ENCODE measurements at regions not wholly inside any gene's neighbourhood (a gene's known extent, or its start where the extent isn't known, plus 50 kb on each side); places are given as distances from the start of the nearest gene placed in this dataset.

GRCh38 chr21:35792569-35793305 is 267.6 kb downstream of the SETD4 start:
- no peak for DNase-seq

- DNase-seq = no peak
These were observed 268.6 kb downstream of the SETD4 start for GRCh38 chr21:35791541-35792325.

GRCh38 chr21:35783721-35784120 is 276.6 kb downstream of the SETD4 start:
- DNase-seq = no peak

DNA sequence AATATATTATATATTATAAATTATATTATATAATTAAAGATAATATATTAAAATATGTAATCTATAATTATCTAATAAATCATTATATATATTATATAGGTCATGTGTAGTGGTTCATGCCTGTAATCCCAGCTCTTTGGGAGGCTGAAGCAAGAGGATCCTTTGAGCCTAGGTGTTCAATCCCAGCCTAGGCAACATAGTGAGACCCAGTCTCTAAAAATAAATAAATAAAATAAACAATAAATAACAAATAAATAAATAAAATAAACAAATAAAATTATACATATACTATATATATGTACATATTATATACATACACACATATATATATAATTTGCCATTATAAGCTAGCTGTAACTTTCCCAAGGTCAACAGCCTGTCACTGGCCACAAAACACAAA is 277.7 kb downstream of the SETD4 start:
- DNase-seq = no peak

DNA sequence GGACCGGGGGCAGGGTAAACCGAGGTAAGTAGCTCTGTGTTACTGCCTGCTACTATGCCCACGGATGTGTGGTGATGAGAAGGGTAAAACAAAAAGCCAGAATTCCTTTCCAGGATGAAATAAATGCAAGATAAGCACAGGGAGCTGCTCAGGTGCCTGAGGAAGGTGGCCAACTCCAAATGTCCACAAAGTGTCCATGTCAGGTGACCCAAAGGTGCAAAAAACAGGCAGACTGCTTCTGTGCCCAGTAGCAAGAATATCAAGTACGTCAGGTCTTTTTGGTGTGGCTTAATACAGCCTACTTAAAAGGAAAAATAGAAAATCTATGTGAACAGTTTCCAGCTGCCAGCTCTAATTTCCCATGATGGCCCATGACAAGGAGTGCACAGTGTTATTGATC is 279.3 kb downstream of the SETD4 start:
- DNase-seq = no peak

- no peak for DNase-seq
These were observed 280.4 kb downstream of the SETD4 start for GRCh38 chr21:35779690-35780570.

DNA sequence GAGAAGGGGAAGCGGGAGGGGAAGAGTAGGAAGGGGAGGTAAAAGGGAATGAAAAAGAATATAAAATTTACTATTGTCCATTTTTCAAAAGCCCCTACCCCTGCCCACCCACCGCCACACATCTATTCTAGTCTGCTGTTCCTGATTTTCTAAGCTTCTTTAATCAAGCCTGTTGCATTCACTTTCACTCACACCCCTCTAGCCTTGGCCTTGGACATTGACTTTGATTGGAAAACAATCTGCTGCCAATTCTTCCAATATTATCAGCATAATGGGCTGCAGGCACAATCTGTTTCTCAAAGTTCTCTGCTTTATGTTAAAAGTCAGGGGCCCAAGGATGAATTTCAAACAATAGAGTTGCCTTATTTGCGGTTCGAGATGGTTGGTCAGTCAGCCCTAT is 281.2 kb downstream of the SETD4 start:
- no peak for DNase-seq

GRCh38 chr21:35777081-35777480 is 283.2 kb downstream of the SETD4 start:
- no peak for DNase-seq

GRCh38 chr21:35775778-35776544 is 284.4 kb downstream of the SETD4 start:
- no peak for DNase-seq

GRCh38 chr21:35770101-35770945 is 290.0 kb downstream of the SETD4 start:
- DNase-seq = no peak

GRCh38 chr21:35768187-35768586 is 292.1 kb downstream of the SETD4 start:
- DNase-seq = no peak

DNA sequence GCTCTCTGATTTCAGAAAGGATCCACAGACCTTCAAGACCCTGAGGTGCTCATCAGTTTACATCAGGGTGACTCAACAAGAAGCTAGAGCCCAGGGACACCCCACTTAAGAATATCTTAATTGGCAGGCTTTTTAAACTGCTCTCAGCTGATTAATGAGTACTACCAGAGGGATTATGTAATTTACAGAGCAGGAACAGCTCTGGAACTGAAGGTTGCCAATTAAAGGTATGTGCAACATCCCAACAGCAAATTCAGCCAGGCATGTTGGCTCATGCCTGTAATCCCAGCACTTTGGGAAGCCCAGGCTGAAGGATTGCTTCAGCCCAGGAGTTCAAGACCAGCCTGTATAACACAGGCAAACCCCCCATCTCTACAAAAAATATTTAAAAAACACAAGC is 295.7 kb downstream of the SETD4 start:
- DNase-seq = no peak

DNA sequence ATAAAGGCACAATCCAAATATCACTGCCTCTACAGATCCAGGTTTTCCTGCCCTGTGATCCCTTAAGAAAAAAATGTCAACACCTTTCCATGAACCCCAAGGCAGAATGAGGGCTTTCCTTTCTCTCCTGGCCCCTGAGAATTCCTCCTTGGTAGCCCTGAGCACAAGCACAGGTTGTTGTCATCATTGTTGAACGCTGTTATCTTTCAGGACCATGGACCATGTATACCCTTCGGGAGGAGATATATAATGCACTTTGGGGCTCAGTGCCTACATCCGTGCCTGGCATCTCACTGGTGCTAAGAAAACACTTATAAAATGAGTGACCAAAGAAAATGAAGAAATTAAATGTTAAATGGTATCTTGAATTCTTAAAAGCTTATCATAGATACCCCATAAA is 296.2 kb downstream of the SETD4 start:
- DNase-seq = no peak

DNA sequence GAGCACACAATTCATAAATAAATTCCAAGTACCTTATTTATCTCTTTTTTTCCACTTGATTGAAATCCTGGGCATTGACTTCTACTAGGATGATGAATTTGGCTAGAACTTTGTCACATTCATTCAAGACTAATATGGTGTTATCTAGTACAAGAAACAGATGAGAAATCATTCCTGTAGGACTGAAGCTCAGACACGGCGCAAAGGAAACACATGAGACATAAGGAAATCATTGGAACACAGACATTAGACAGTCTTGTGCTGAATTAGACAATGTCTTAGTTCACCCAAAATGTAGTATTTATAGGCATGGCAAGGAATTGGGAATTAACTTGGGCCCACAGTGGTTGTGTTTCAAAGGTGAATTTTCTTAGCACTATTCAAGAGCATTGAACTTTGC is 305.7 kb downstream of the SETD4 start:
- DNase-seq = no peak

DNA sequence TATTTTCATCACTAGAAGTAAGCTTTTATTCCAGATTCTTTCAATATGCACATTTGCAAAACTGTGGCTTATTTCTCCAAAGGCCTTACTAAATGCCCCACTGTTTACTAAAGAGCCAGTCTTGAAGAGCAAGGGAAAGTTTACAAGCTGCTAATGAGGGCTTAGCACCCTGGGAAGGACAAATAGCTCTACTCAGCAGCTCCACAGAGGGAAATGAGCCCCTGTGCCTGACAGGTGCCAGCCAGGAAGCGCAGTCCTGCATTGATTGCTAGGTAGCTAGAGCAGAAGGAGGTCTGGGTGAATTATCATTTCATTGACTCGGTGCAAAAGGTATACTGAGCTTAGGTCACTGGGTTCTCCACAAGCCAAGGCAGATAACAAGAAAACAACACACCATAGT is 307.0 kb downstream of the SETD4 start:
- no peak for DNase-seq

DNA sequence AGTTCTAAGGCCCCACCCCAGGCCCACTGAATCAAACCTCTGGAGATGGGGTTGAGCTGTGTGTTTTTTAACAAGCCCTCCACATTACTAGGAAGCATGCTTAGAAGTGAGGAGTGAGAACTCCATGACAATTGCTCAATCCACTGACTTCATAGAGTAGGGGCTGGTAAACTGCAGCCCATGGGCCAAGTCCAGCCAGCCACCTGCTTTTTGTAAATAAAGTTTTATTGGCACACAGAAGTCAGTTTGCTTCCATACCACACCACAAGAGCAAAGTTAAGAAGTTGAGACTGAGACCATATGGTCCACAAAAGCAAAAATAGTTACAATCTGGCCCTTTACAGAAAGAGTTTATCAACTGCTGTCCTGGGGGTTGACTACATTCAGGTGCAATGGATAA is 309.2 kb downstream of the SETD4 start:
- no peak for DNase-seq

DNA sequence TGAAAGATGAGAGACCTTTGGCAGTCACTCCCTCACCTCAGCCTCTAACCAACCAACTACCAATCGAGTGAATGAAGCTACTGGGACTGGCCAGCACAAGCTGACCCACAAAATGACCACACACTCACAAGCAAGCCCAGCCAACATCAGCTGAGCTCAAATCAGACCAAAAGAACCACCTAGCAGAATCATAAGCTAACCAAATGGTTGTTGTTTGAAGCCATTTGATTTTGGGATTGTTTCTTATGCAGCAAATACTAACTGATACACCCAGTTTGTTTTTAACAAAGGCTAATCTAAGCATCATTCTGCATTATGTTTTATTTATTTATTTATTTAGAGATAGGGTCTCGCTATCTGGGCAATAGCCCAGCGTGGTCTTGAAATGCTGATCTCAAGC is 310.4 kb downstream of the SETD4 start:
- no peak for DNase-seq

GRCh38 chr21:35748678-35749314 is 311.5 kb downstream of the SETD4 start:
- no peak for DNase-seq

- DNase-seq = no peak
These were observed 316.8 kb downstream of the SETD4 start for GRCh38 chr21:35743571-35743970.

DNA sequence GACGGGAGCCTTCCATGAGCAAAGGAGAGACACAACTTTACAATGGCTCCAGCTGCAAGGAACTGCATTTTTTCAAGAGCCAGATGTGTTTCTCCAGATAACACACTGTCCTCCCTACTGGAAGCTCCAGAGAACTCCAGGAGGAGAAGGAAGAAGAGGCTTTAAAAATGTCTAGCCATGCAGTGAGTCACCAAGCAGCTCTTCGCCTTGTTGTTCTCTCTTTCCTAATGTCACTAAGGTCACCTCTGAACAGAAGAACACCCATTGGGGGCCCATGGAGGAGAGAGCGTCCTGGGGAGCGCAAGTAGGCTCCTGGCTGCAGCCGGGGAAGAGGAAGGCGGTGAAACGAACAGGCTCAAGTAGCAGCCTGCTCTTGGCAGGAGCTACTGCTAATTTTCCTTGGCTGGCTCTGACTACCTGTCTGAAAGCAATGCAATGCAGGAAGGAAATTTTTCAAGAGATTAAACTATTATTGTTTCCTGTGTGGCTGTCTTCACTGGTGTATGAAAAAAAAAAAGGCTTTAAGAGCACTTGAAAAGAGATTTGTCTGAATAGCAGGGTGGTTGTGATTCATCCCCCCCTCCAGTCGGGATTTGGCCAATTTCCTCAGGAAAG is 321.9 kb downstream of the SETD4 start:
- no peak for DNase-seq

- no peak for DNase-seq
These were observed 322.4 kb downstream of the SETD4 start for GRCh38 chr21:35737899-35738346.

All from effector CD8-positive, alpha-beta T cell (primary cell).